Fibroblast of peridontal ligament (primary cell): ENCODE measurements at regions not wholly inside any gene's neighbourhood (a gene's known extent, or its start where the extent isn't known, plus 50 kb on each side); places are given as distances from the start of the nearest gene placed in this dataset.

ENCODE experiments used
- DNase-seq: peaks from one replicate; pipeline ENCODE4 v3.0.0-alpha.2; 2010; ENCODE audit errors: extremely low read depth

DNA sequence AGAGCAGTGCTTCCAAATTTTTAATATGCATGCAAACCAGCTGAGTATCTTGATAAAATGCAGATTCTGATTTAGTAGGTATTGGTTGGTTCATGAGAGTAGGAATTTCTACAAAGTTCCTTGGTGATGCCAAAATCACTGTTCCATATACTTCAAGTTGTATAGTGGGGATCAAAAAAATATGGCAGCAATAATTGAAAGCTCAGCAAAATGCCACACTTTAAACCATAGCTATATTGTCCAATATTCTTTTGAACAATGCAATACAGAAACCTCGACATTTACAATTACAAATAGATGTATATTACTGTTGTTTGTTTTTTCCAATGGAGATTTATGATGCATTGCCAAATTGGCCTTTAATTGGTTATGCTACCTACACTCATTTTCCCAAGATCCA lies 55.7 kb upstream of the NCAM2 start:
- no peak for DNase-seq

GRCh38 chr21:20943561-20943997 lies 54.6 kb upstream of the NCAM2 start:
- DNase-seq, result no peak

GRCh38 chr21:20944139-20944538 lies 54.1 kb upstream of the NCAM2 start:
- DNase-seq, result no peak

DNA sequence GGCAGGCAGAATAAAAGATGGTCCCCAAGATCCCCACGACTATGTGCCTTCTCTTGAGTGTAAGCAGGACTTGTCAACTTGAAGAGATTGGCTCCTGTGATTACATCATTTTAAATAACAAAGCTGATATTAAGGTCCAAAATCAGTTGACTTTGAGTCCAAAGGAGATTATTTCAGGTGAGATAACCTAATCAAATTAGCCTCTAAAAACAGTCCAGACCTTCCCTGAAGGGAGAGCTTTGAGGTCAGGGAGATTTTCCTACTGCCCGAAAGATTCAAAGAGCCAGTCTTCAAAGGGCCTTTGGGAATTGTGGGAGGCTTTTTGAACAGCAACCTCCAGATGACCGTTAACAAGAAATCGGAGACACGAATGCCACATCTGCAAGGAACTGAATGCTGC lies 51.5 kb upstream of the NCAM2 start:
- DNase-seq, result no peak
